OCI-LY7 (cell line): ENCODE measurements at regions not wholly inside any gene's neighbourhood (a gene's known extent, or its start where the extent isn't known, plus 50 kb on each side); places are given as distances from the start of the nearest gene placed in this dataset.

Experiments used
- BruUV-seq: library from RNA; stranded (reverse); fragments of 400-500 nt; replicated peaks from 2 replicates; lab custom pipeline; 2021; lab: Mats Ljungman, UMichigan
- CTCF ChIA-PET: fragments of 300-600 bp; sonication (Branson Sonifier 250); formaldehyde crosslinking; loops from one replicate; lab custom pipeline; 2022; ENCODE audit warnings: antibody characterized with exemption; ENCODE audit not compliant: unreplicated experiment; lab: Charles Lee
- POLR2A ChIA-PET: fragments of 300-600 bp; sonication (Branson Sonifier 250); formaldehyde crosslinking; loops from one replicate; lab custom pipeline; 2022; ENCODE audit warnings: antibody characterized with exemption; lab: Charles Lee
- DNase-seq: peaks from one replicate; pipeline ENCODE4 v3.0.0-alpha.2; 2015; ENCODE audit warnings: low spot score
- H2AFZ ChIP-seq: fragments of 200-600 bp; sonication (generic), shearing (Covaris generic); 2 replicates; pipeline ENCODE4 v1.6.1; 2014; ENCODE audit warnings: mild to moderate bottlenecking, antibody characterized with exemption, low read length, moderate library complexity
- H3K27ac ChIP-seq: fragments of 200-600 bp; sonication (generic); 2 replicates; pipeline ENCODE4 v1.5.1; 2014; ENCODE audit warnings: mixed run types, low read depth, mild to moderate bottlenecking, moderate library complexity, low read length, inconsistent platforms; ENCODE audit not compliant: poor library complexity, severe bottlenecking
- H3K36me3 ChIP-seq: fragments of 200-600 bp; sonication (generic); 2 replicates; pipeline ENCODE4 v1.6.1; 2014; ENCODE audit warnings: mild to moderate bottlenecking, antibody characterized with exemption, low read length, moderate library complexity, mixed read lengths; ENCODE audit not compliant: insufficient read depth
- H3K4me1 ChIP-seq: fragments of 200-600 bp; sonication (generic); 2 replicates; pipeline ENCODE4 v1.5.1; 2014; ENCODE audit warnings: mild to moderate bottlenecking, low read length; ENCODE audit not compliant: insufficient read depth, poor library complexity, severe bottlenecking
- H3K4me2 ChIP-seq: fragments of 200-600 bp; sonication (generic); 2 replicates; pipeline ENCODE4 v1.6.1; 2014; ENCODE audit warnings: mild to moderate bottlenecking, low read length
- H3K4me3 ChIP-seq: fragments of 200-600 bp; sonication (generic); 2 replicates; pipeline ENCODE4 v1.5.1; 2014; ENCODE audit warnings: mild to moderate bottlenecking, low read depth, low read length; ENCODE audit not compliant: poor library complexity, severe bottlenecking
- H3K79me2 ChIP-seq: fragments of 200-600 bp; sonication (generic); 2 replicates; pipeline ENCODE4 v1.6.1; 2016; ENCODE audit warnings: low read depth, mild to moderate bottlenecking, low read length, moderate library complexity, mixed read lengths; ENCODE audit not compliant: insufficient read depth
- H3K9me2 ChIP-seq: fragments of 200-600 bp; sonication (generic); 2 replicates; pipeline ENCODE4 v1.6.1; 2016; ENCODE audit warnings: mild to moderate bottlenecking, low read length, mixed read lengths; ENCODE audit not compliant: insufficient read depth
- H3K9me3 ChIP-seq: fragments of 200-600 bp; sonication (generic); 2 replicates; pipeline ENCODE4 v1.6.1; 2014; ENCODE audit warnings: mild to moderate bottlenecking, mixed run types, low read length, mixed read lengths
- H4K20me1 ChIP-seq: fragments of 200-600 bp; sonication (generic); 2 replicates; pipeline ENCODE4 v1.6.1; 2014; ENCODE audit warnings: mild to moderate bottlenecking, antibody characterized with exemption, low read length, moderate library complexity, mixed read lengths; ENCODE audit not compliant: insufficient read depth
- EZH2phosphoT487 ChIP-seq: fragments of 200-600 bp; sonication (generic); IDR thresholded peaks from 2 replicates; pipeline ENCODE4 v1.6.1; 2018; ENCODE audit warnings: low read depth, borderline replicate concordance, mild to moderate bottlenecking, mixed run types, antibody characterized with exemption, low read length, moderate library complexity, mixed read lengths
- intact Hi-C: fragments of 100-400 bp; cut with micrococcal nuclease; formaldehyde crosslinking; loops from one replicate; pipeline ENCODE4 v1.10.0; 2022; ENCODE audit not compliant: unreplicated experiment
- TF ChIP-seq, protein P1 (sequence below): fragments of 200-600 bp; sonication (generic); conservative IDR thresholded peaks from 2 replicates; pipeline ENCODE4 v1.5.1; 2014; ENCODE audit warnings: mild to moderate bottlenecking, antibody characterized with exemption, low read length, moderate library complexity, mixed read lengths

DNA sequence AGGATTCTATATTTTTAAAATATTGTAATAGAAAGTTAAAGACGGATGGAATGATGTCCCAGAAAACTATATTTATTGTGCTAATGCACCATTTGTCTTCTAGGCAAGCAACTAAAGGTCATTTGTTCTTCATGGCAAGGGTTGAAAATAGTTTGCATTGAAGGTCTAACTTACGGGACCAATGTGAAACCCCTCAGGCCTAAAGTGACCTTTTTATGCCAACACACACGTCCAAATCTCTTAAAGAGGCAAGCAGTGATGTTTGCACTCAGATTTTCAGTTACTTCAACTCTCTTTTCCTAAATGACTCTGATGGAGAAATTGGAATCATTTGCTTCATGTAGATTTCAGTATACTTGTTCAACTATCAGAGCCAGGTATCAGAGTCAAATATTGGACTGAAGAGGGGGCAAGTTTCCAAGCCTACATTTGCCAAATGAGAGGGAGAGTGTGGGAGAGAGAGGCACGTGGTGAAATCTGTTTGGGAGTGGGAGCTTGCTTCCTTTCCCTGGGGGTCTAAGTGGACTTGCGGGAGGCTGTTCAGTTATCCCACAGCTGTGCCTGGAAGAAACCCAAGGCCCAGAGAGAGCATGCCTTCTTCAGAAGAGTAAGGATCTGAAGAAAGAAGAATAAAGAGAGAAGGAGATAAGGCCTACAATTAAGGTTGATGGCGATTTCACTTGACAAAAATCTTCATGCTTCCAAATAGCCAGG, 459.8 kb downstream of the BCAT1 start:
- H3K9me3 ChIP-seq = no peaks in the 10 kb centered on the region
- no peak overlapping the region for H3K4me3 ChIP-seq
- H3K79me2 ChIP-seq = no peaks in the 10 kb centered on the region
- no peak overlapping the region for H2AFZ ChIP-seq
- no peaks in the 10 kb centered on the region for H3K36me3 ChIP-seq
- DNase-seq = no peak
- CTCF ChIA-PET = no interaction called here
- H3K9me2 ChIP-seq = no peaks in the 10 kb centered on the region
- intact Hi-C loops = no loop called here
- TF ChIP-seq EZH2phosphoT487 = no peak
- TF ChIP-seq, protein P1, sequence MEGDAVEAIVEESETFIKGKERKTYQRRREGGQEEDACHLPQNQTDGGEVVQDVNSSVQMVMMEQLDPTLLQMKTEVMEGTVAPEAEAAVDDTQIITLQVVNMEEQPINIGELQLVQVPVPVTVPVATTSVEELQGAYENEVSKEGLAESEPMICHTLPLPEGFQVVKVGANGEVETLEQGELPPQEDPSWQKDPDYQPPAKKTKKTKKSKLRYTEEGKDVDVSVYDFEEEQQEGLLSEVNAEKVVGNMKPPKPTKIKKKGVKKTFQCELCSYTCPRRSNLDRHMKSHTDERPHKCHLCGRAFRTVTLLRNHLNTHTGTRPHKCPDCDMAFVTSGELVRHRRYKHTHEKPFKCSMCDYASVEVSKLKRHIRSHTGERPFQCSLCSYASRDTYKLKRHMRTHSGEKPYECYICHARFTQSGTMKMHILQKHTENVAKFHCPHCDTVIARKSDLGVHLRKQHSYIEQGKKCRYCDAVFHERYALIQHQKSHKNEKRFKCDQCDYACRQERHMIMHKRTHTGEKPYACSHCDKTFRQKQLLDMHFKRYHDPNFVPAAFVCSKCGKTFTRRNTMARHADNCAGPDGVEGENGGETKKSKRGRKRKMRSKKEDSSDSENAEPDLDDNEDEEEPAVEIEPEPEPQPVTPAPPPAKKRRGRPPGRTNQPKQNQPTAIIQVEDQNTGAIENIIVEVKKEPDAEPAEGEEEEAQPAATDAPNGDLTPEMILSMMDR = no peak
- H4K20me1 ChIP-seq = no peaks in the 10 kb centered on the region
- H3K27ac ChIP-seq = no peak overlapping the region
- no peak overlapping the region for H3K4me2 ChIP-seq
- BruUV-seq = no TSS peak
- POLR2A ChIA-PET = no interaction called here
- H3K4me1 ChIP-seq = no peaks in the 10 kb centered on the region

DNA sequence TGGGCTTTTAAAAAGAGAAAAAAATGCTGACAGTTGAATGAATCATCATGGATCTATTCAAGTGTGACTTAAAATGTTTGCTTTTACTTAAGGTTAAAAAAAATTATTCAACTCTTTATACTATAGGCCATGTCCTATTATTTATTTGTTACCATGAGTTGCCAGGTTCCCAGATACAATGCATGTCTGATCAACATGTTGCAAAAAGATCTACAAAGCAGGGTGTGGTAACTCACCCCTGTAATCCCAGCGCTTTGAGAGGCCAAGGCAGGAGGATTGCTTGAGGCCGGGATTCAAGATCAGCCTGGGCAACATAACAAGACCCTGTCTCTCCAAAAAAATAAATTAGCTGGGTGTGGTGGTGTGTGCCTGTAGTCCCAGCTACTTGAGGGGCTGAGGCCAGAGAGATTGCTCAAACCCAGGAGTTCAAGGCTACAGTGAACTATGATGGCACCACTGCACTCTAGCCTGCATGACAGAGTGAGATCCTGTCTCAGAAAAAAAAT, 460.8 kb downstream of the BCAT1 start:
- Histone ChIP-seq H3K4me1 (no peaks in the 10 kb centered on the region), H3K79me2 (no peaks in the 10 kb centered on the region), H3K36me3 (no peaks in the 10 kb centered on the region), H3K4me2 (no peak overlapping the region), H4K20me1 (no peaks in the 10 kb centered on the region), H3K9me2 (no peaks in the 10 kb centered on the region), H3K9me3 (no peaks in the 10 kb centered on the region), H3K27ac (no peak overlapping the region), H2AFZ (no peak overlapping the region), H3K4me3 (no peak overlapping the region)
- no peak for DNase-seq
- no TSS peak for BruUV-seq
- ChIA-PET POLR2A (no interaction called here), CTCF (no interaction called here)
- intact Hi-C loops = no loop called here
- TF ChIP-seq, protein P1 = no peak
- no peak for TF ChIP-seq EZH2phosphoT487

DNA sequence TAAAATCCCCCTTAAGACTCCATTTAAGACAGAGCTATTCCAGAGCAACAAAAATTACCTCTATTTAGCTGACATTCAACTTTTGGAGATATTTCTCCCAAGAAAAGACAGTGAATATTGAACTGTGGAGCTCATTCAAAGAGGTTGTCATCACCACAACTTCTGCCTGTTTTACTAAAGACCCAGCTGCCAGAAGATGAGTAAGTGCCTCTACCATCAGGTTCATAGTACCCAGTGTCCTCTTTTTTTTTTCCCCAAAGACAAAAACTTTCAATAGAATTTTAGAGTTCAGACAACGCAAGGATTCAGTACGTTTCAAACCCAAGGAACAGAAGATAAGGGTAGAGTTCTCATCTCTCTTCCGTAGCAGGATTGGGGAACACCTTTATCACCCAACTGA, 461.3 kb downstream of the BCAT1 start:
- TF ChIP-seq, protein P1 = no peak
- no peak for TF ChIP-seq EZH2phosphoT487
- CTCF ChIA-PET = no interaction called here
- H3K4me3 ChIP-seq = no peak overlapping the region
- POLR2A ChIA-PET = interaction anchor here (0.6 to 1.3 kb wide), 3 partner anchors 10 to 165 kb away, joined by 3 to 6 read pairs (median 3); no protein-coding TSS in a partner anchor
- intact Hi-C loops = no loop called here
- no peak overlapping the region for H3K27ac ChIP-seq
- no peaks in the 10 kb centered on the region for H3K79me2 ChIP-seq
- DNase-seq = no peak
- H3K9me2 ChIP-seq = no peaks in the 10 kb centered on the region
- no TSS peak for BruUV-seq
- H4K20me1 ChIP-seq = no peaks in the 10 kb centered on the region
- H3K9me3 ChIP-seq = no peaks in the 10 kb centered on the region
- H2AFZ ChIP-seq = no peak overlapping the region
- H3K4me2 ChIP-seq = no peak overlapping the region
- H3K4me1 ChIP-seq = no peaks in the 10 kb centered on the region
- no peaks in the 10 kb centered on the region for H3K36me3 ChIP-seq
